B cell (primary cell): ENCODE measurements at regions not wholly inside any gene's neighbourhood (a gene's known extent, or its start where the extent isn't known, plus 50 kb on each side); places are given as distances from the start of the nearest gene placed in this dataset.

ENCODE experiments used
- ATAC-seq: fragments of 200-7000 bp; cut with Tn5 transposase; one replicate; pipeline ENCODE4 v1.10.0; 2021; ENCODE audit warnings: low read depth, mild to moderate bottlenecking, moderate number of reproducible peaks, moderate library complexity
- CTCF ChIA-PET: fragments of 350-600 bp; sonication (Branson Sonifier 250); formaldehyde crosslinking; loops from one replicate; lab custom pipeline; 2021; ENCODE audit warnings: antibody characterized with exemption, inconsistent platforms; lab: Charles Lee
- POLR2A ChIA-PET: fragments of 350-600 bp; sonication (Branson Sonifier 250); formaldehyde crosslinking; loops from one replicate; lab custom pipeline; 2021; ENCODE audit warnings: antibody characterized with exemption; lab: Charles Lee
- DNase-seq: peaks from one replicate; pipeline ENCODE4 v3.0.0; 2013
- H2AFZ ChIP-seq: 2 replicates; pipeline ENCODE4 v1.6.1; 2012; ENCODE audit warnings: mild to moderate bottlenecking, low read depth, low read length; ENCODE audit not compliant: insufficient read depth, poor library complexity, severe bottlenecking
- H3K27ac ChIP-seq, 2 donors: 1 replicate in 1 of 2; 2 replicates in 1 of 2; pipeline ENCODE4 v1.5.1; 2012 to 2013; ENCODE audit warnings: low read length in 2 of 2, mild to moderate bottlenecking in 2 of 2, moderate library complexity in 1 of 2
- H3K27me3 ChIP-seq, 4 experiments: fragments of 200-600 bp in 1 of 4; sonication (generic) in 1 of 4; replicated peaks in 1 of 4; 1 replicate in 2 of 4; 2 replicates in 2 of 4; pipeline versions ENCODE4 v1.6.1 to v1.7.0; 2013 to 2016; ENCODE audit warnings: low read length in 3 of 4, mild to moderate bottlenecking in 2 of 4, mixed read lengths in 1 of 4, moderate library complexity in 1 of 4; ENCODE audit not compliant: insufficient read depth in 4 of 4, control insufficient read depth in 3 of 4; ENCODE audit errors: control extremely low read depth in 1 of 4
- H3K36me3 ChIP-seq, 2 experiments: replicated peaks in 1 of 2; 1 replicate in 1 of 2; 2 replicates in 1 of 2; pipeline versions ENCODE4 v1.6.1 to v1.7.1; 2013; ENCODE audit warnings: low read length in 1 of 2; ENCODE audit not compliant: insufficient read depth in 2 of 2, control insufficient read depth in 1 of 2; ENCODE audit errors: control extremely low read depth in 1 of 2, extremely low read depth in 1 of 2
- H3K4me1 ChIP-seq, 2 donors: fragments of 200-600 bp in 1 of 2; sonication (generic) in 1 of 2; 1 replicate in 1 of 2; 2 replicates in 1 of 2; pipeline versions ENCODE4 v1.5.1 to v1.6.1; 2013 to 2017; ENCODE audit warnings: low read length in 2 of 2; ENCODE audit not compliant: control insufficient read depth in 2 of 2, insufficient read depth in 2 of 2
- H3K4me2 ChIP-seq: replicated peaks from 2 replicates; pipeline ENCODE3; 2012; ENCODE audit warnings: mild to moderate bottlenecking, low read depth, low read length; ENCODE audit not compliant: poor library complexity, severe bottlenecking
- H3K4me3 ChIP-seq, 5 experiments: fragments of 200-600 bp in 1 of 5; sonication (generic) in 1 of 5; 1 replicate in 3 of 5; 2 replicates in 2 of 5; pipeline versions ENCODE4 v1.5.1 to v1.7.0; 2011 to 2016; ENCODE audit warnings: low read length in 4 of 5, mild to moderate bottlenecking in 4 of 5, low read depth in 2 of 5, control low read depth in 1 of 5, moderate library complexity in 1 of 5; ENCODE audit not compliant: insufficient read depth in 1 of 5; ENCODE audit errors: control extremely low read depth in 1 of 5, extremely low read depth in 1 of 5
- H3K79me2 ChIP-seq: fragments of 200-600 bp; sonication (generic); one replicate; pipeline ENCODE4 v1.6.0; 2016; ENCODE audit warnings: low read length; ENCODE audit not compliant: control insufficient read depth, insufficient read depth
- H3K9ac ChIP-seq: fragments of 200-600 bp; sonication (generic); 2 replicates; pipeline ENCODE4 v1.6.1; 2017; ENCODE audit warnings: mild to moderate bottlenecking, low read length, moderate library complexity
- H3K9me3 ChIP-seq, 3 donors: one replicate each; pipeline versions ENCODE4 v1.6.1 to v1.7.1; 2013; ENCODE audit warnings: low read length in 2 of 3; ENCODE audit not compliant: control insufficient read depth in 2 of 3, insufficient read depth in 1 of 3; ENCODE audit errors: control extremely low read depth in 1 of 3
- H4K20me1 ChIP-seq: 2 replicates; pipeline ENCODE4 v1.6.0; 2012; ENCODE audit warnings: mild to moderate bottlenecking, low read length; ENCODE audit not compliant: insufficient read depth, control insufficient read depth, poor library complexity, severe bottlenecking
- H3K27ac Mint-ChIP-seq: one replicate; pipeline ENCODE4 v1.8.0; 2021; ENCODE audit warnings: mixed read lengths
- H3K27me3 Mint-ChIP-seq: one replicate; pipeline ENCODE4 v1.8.0; 2021; ENCODE audit warnings: mixed read lengths
- H3K4me1 Mint-ChIP-seq: one replicate; pipeline ENCODE4 v1.8.0; 2021; ENCODE audit warnings: mixed read lengths
- H3K4me3 Mint-ChIP-seq: one replicate; pipeline ENCODE4 v1.8.0; 2021; ENCODE audit warnings: mixed read lengths
- H3K9me3 Mint-ChIP-seq: one replicate; pipeline ENCODE4 v1.8.0; 2022; ENCODE audit warnings: mixed read lengths; ENCODE audit not compliant: insufficient read depth
- EZH2 ChIP-seq: IDR thresholded peaks from 2 replicates; pipeline ENCODE4 v1.6.1; 2012; ENCODE audit warnings: borderline replicate concordance, low read depth, mild to moderate bottlenecking, moderate library complexity, low read length; ENCODE audit not compliant: insufficient read depth, poor library complexity, severe bottlenecking
- WGBS: methylation state at CpG from one replicate; pipeline ENCODE4 v1.1.5; 2013; ENCODE audit warnings: missing lambda C conversion rate; ENCODE audit not compliant: insufficient coverage; 5-methylcytosine and 5-hydroxymethylcytosine counted together
- intact Hi-C: fragments of 100-400 bp; cut with micrococcal nuclease; formaldehyde crosslinking; loops from one replicate; pipeline ENCODE4 v1.10.0; 2022
- TF ChIP-seq, protein P1 (sequence below): fragments of 200-600 bp; IDR thresholded peaks from one replicate; pipeline ENCODE4 v1.8.0; 2022; ENCODE audit warnings: antibody characterized with exemption, mild to moderate bottlenecking

DNA sequence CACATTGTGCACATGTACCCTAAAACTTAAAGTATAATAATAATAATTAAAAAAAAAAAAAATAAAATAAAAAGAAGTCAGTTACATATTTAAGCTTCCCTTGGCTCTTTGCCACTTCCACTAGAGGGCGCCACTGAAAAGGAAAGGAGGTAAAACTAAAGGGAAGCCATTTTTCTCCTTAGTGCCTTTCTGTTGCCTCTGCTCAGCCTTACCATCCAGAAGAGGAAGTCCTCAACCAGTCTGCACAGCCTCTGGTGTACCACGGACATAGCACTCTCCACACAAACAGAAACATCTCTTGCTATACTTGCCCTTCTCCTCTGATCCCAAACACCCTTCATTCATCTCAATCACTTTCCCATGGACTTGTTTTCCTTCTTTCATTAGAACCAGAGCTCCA, 169.0 kb upstream of the EEA1 start:
- POLR2A ChIA-PET: interaction anchor here (0.5 kb wide), 1 partner anchor 85 kb away, joined by 4 read pairs; no protein-coding TSS in a partner anchor
- peak overlapping the region; percentile 73 for H2AFZ ChIP-seq
- WGBS: 8% methylated on average over 1 of the region's 2 CpGs

DNA sequence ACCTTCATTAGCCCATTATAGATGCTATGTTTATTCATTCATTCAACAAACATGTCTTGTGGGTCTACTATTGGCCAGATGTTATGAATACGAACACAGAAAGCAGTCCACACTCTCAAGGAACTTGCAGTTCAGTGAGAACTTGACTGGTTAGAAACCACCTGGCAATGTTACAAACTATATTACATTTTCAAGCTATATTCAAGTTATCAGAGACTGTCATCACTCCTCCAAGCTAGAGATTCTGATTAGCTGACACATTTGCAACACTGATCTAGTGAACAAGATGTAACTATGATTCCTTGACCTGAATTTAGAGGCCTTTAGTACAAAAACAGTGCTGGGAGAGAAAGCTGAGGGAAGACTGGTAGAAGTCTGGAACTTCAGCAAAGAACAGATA, 170.7 kb upstream of the EEA1 start:
- Histone ChIP-seq H4K20me1 (no peaks in the 10 kb centered on the region), H3K9me3 (no peaks in the 10 kb centered on the region), H3K4me2 (no peak overlapping the region), H2AFZ (peak overlapping the region; percentile 41), H3K4me1 (peaks cover 13 to 14% of the 10 kb centered on the region in 2 donors), H3K9ac (no peak overlapping the region), H3K79me2 (no peaks in the 10 kb centered on the region), H3K36me3 (no peaks in the 10 kb centered on the region), H3K4me3 (no peak overlapping the region), H3K27me3 (no peaks in the 10 kb centered on the region), H3K27ac (no peak overlapping the region)
- peaks cover 21% of the 10 kb centered on the region for H3K4me1 Mint-ChIP-seq
- CTCF ChIA-PET: interaction anchor here (0.9 to 4.0 kb wide), 3 partner anchors 35 to 297 kb away, joined by 3 to 45 read pairs (median 3); no protein-coding TSS in a partner anchor
- POLR2A ChIA-PET: no interaction called here
- ATAC-seq (no peak), DNase-seq (no peak)
- no peak overlapping the region for H3K4me3 Mint-ChIP-seq
- WGBS: 89% methylated on average over 1 of the region's 1 CpG
- no peak for TF ChIP-seq EZH2
- TF ChIP-seq, protein P1, sequence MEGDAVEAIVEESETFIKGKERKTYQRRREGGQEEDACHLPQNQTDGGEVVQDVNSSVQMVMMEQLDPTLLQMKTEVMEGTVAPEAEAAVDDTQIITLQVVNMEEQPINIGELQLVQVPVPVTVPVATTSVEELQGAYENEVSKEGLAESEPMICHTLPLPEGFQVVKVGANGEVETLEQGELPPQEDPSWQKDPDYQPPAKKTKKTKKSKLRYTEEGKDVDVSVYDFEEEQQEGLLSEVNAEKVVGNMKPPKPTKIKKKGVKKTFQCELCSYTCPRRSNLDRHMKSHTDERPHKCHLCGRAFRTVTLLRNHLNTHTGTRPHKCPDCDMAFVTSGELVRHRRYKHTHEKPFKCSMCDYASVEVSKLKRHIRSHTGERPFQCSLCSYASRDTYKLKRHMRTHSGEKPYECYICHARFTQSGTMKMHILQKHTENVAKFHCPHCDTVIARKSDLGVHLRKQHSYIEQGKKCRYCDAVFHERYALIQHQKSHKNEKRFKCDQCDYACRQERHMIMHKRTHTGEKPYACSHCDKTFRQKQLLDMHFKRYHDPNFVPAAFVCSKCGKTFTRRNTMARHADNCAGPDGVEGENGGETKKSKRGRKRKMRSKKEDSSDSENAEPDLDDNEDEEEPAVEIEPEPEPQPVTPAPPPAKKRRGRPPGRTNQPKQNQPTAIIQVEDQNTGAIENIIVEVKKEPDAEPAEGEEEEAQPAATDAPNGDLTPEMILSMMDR: no peak
- no peaks in the 10 kb centered on the region for H3K9me3 Mint-ChIP-seq
- no peaks in the 10 kb centered on the region for H3K27me3 Mint-ChIP-seq
- intact Hi-C loops: loop anchor here (2.0 to 5.0 kb wide), 4 partner anchors 38 to 312 kb away; no protein-coding TSS in a partner anchor
- H3K27ac Mint-ChIP-seq: no peak overlapping the region

More for the DNA sequence above, 169.0 kb upstream of the EEA1 start:
- Mint-ChIP-seq H3K27ac (peak overlapping the region; percentile 73), H3K4me1 (peaks cover 22% of the 10 kb centered on the region), H3K9me3 (no peaks in the 10 kb centered on the region), H3K4me3 (peak overlapping the region; percentile 36), H3K27me3 (no peaks in the 10 kb centered on the region)
- peak overlapping the region; percentile 56 for H3K4me2 ChIP-seq
- CTCF ChIA-PET: interaction anchor here (0.6 to 4.9 kb wide), 38 partner anchors 8 to 1004 kb away, joined by 3 to 57 read pairs (median 4); partner anchors contain the start of gene MRPL42
- no peaks in the 10 kb centered on the region for H3K79me2 ChIP-seq
- no peaks in the 10 kb centered on the region for H3K36me3 ChIP-seq
- H3K4me3 ChIP-seq: no peak overlapping the region
- H3K4me1 ChIP-seq: peaks cover 13 to 14% of the 10 kb centered on the region in 2 donors
- no peaks in the 10 kb centered on the region for H3K9me3 ChIP-seq
- no peak overlapping the region for H3K9ac ChIP-seq
- H3K27ac ChIP-seq: no peak overlapping the region
- no peaks in the 10 kb centered on the region for H3K27me3 ChIP-seq
- peak; percentile 97 for ATAC-seq
- TF ChIP-seq, protein P1: peak; percentile 83
- TF ChIP-seq EZH2: no peak
- H4K20me1 ChIP-seq: no peaks in the 10 kb centered on the region
- peak; percentile 90 for DNase-seq
- intact Hi-C loops: loop anchor here (1.0 to 5.0 kb wide), 7 partner anchors 39 to 321 kb away; partner anchors contain the start of gene NUDT4
